PC-9 (cell line): ENCODE measurements at regions not wholly inside any gene's neighbourhood (a gene's known extent, or its start where the extent isn't known, plus 50 kb on each side); places are given as distances from the start of the nearest gene placed in this dataset.

Experiments
- BruUV-seq: library from RNA; stranded (reverse); fragments of 400-500 nt; replicated peaks from 2 replicates; lab custom pipeline; 2021; lab: Mats Ljungman, UMichigan
- CTCF ChIA-PET: fragments of 300-600 bp; sonication (Branson Sonifier 250); formaldehyde crosslinking; loops from one replicate; lab custom pipeline; 2022; ENCODE audit warnings: antibody characterized with exemption; lab: Charles Lee
- POLR2A ChIA-PET: fragments of 300-600 bp; sonication (Branson Sonifier 250); formaldehyde crosslinking; loops from one replicate; lab custom pipeline; 2022; ENCODE audit warnings: antibody characterized with exemption; ENCODE audit not compliant: unreplicated experiment; lab: Charles Lee
- DNase-seq, 2 experiments: peaks; one replicate each; pipeline versions ENCODE4 v3.0.0 to v3.0.0-alpha.2; 2015 to 2022; ENCODE audit warnings: mixed read lengths in 1 of 2
- H2AFZ ChIP-seq: fragments of 200-600 bp; sonication (generic); 2 replicates; pipeline ENCODE4 v1.8.1; 2017; ENCODE audit warnings: antibody characterized with exemption
- H3F3A ChIP-seq: fragments of 200-600 bp; sonication (generic); 2 replicates; pipeline ENCODE4 v1.8.1; 2017; ENCODE audit warnings: antibody characterized with exemption, mild to moderate bottlenecking, low read depth; ENCODE audit not compliant: insufficient read depth
- H3K27ac ChIP-seq: fragments of 200-600 bp; sonication (generic); 2 replicates; pipeline ENCODE4 v1.6.1; 2016; ENCODE audit warnings: mixed run types
- H3K27me3 ChIP-seq: fragments of 200-600 bp; sonication (generic); 2 replicates; pipeline ENCODE4 v1.6.1; 2016; ENCODE audit warnings: low read depth, mixed run types; ENCODE audit not compliant: insufficient read depth
- H3K36me3 ChIP-seq: fragments of 200-600 bp; sonication (generic); 2 replicates; pipeline ENCODE4 v1.6.1; 2016; ENCODE audit warnings: low read depth, mixed run types
- H3K4me1 ChIP-seq: fragments of 200-600 bp; sonication (generic); replicated peaks from 2 replicates; pipeline ENCODE4 v1.6.1; 2016; ENCODE audit warnings: mixed run types; ENCODE audit not compliant: insufficient read depth
- H3K4me2 ChIP-seq: fragments of 200-600 bp; sonication (generic); 2 replicates; pipeline ENCODE4 v1.6.1; 2017; ENCODE audit warnings: mixed run types
- H3K4me3 ChIP-seq: fragments of 200-600 bp; sonication (generic); 2 replicates; pipeline ENCODE4 v1.6.1; 2016; ENCODE audit warnings: mixed run types
- H3K79me2 ChIP-seq: fragments of 200-600 bp; sonication (generic); 2 replicates; pipeline ENCODE4 v1.6.1; 2017; ENCODE audit warnings: low read depth, mixed run types
- H3K9me2 ChIP-seq: fragments of 200-600 bp; sonication (generic); 2 replicates; pipeline ENCODE4 v1.8.1; 2017; ENCODE audit warnings: mild to moderate bottlenecking; ENCODE audit not compliant: insufficient read depth
- H3K9me3 ChIP-seq: fragments of 200-600 bp; sonication (generic); 2 replicates; pipeline ENCODE4 v1.8.1; 2016; ENCODE audit warnings: low read depth; ENCODE audit not compliant: insufficient read depth
- H4K20me1 ChIP-seq: fragments of 200-600 bp; sonication (generic); 2 replicates; pipeline ENCODE4 v1.8.1; 2017; ENCODE audit not compliant: insufficient read depth
- CTCF ChIP-seq: fragments of 200-600 bp; sonication (generic); conservative IDR thresholded peaks from 2 replicates; pipeline ENCODE4 v1.6.1; 2017; ENCODE audit warnings: mixed run types, antibody characterized with exemption, mild to moderate bottlenecking, moderate library complexity
- EZH2 ChIP-seq: fragments of 200-600 bp; sonication (generic); IDR thresholded peaks from 2 replicates; pipeline ENCODE4 v1.8.0; 2017; ENCODE audit warnings: antibody characterized with exemption, low read depth
- intact Hi-C: fragments of 100-400 bp; cut with micrococcal nuclease; formaldehyde crosslinking; loops from one replicate; pipeline ENCODE4 v1.10.0; 2022; ENCODE audit not compliant: unreplicated experiment

- Histone ChIP-seq H3K9me2 (no peaks in the 10 kb centered on the region), H3K27me3 (no peaks in the 10 kb centered on the region), H3F3A (peaks cover 22% of the 10 kb centered on the region), H2AFZ (peak overlapping the region; percentile 72), H3K27ac (peak overlapping the region; percentile 92), H4K20me1 (no peaks in the 10 kb centered on the region), H3K4me1 (peaks cover 33% of the 10 kb centered on the region), H3K79me2 (no peaks in the 10 kb centered on the region), H3K9me3 (no peaks in the 10 kb centered on the region), H3K4me2 (peak overlapping the region; percentile 75), H3K4me3 (peak overlapping the region; percentile 31; the same call in 1 of the 2 replicates), H3K36me3 (no peaks in the 10 kb centered on the region)
- peak in 1 of 2 experiments; percentile 60 for DNase-seq
- TF ChIP-seq EZH2 (no peak), CTCF (no peak)
- ChIA-PET POLR2A (no interaction called here), CTCF (no interaction called here)
- intact Hi-C loops: no loop called here
- BruUV-seq: no TSS peak
Measured at GRCh38 chr1:29984166-29984861, 739.1 kb downstream of the MATN1 start.

GRCh38 chr1:29983321-29983720 is 740.1 kb downstream of the MATN1 start:
- no peaks in the 10 kb centered on the region for H4K20me1 ChIP-seq
- peaks cover 22% of the 10 kb centered on the region for H3F3A ChIP-seq
- DNase-seq: no peak
- H3K27me3 ChIP-seq: no peaks in the 10 kb centered on the region
- H3K9me3 ChIP-seq: no peaks in the 10 kb centered on the region
- H3K9me2 ChIP-seq: no peaks in the 10 kb centered on the region
- intact Hi-C loops: no loop called here
- H3K4me1 ChIP-seq: peaks cover 33% of the 10 kb centered on the region
- no peak overlapping the region for H3K4me2 ChIP-seq
- no peak overlapping the region for H3K4me3 ChIP-seq
- TF ChIP-seq CTCF (no peak), EZH2 (no peak)
- ChIA-PET CTCF (no interaction called here), POLR2A (no interaction called here)
- no peak overlapping the region for H3K27ac ChIP-seq
- H3K36me3 ChIP-seq: no peaks in the 10 kb centered on the region
- H2AFZ ChIP-seq: no peak overlapping the region
- BruUV-seq: no TSS peak
- H3K79me2 ChIP-seq: no peaks in the 10 kb centered on the region

- Histone ChIP-seq H3K4me1 (peaks cover 33% of the 10 kb centered on the region), H3K79me2 (no peaks in the 10 kb centered on the region), H3K9me2 (no peaks in the 10 kb centered on the region), H3K9me3 (no peaks in the 10 kb centered on the region), H4K20me1 (no peaks in the 10 kb centered on the region), H3K4me3 (no peak overlapping the region), H3K4me2 (no peak overlapping the region), H3K36me3 (no peaks in the 10 kb centered on the region), H2AFZ (no peak overlapping the region), H3K27ac (no peak overlapping the region), H3F3A (peaks cover 22% of the 10 kb centered on the region), H3K27me3 (no peaks in the 10 kb centered on the region)
- no TSS peak for BruUV-seq
- no peak for TF ChIP-seq EZH2
- no peak for DNase-seq
- ChIA-PET CTCF (no interaction called here), POLR2A (no interaction called here)
- intact Hi-C loops: no loop called here
Measured at GRCh38 chr1:29981586-29982239, 741.7 kb downstream of the MATN1 start.
